GM18498 (cell line): ENCODE measurements at regions not wholly inside any gene's neighbourhood (a gene's known extent, or its start where the extent isn't known, plus 50 kb on each side); places are given as distances from the start of the nearest gene placed in this dataset.
"Not testable (repeated sequence)": the region's sequence is repeated elsewhere in the genome, so short reads cannot be mapped to it uniquely, and the experiment has no call there.

Source experiments
- ATAC-seq: cut with Tn5 transposase; IDR thresholded peaks from one replicate; pipeline ENCODE4 v1.9.1; 2021; ENCODE audit warnings: mild to moderate bottlenecking, moderate library complexity; ENCODE audit not compliant: unreplicated experiment

GRCh38 chr4:111115881-111116280, 493.0 kb upstream of the PITX2 start:
- no peak for ATAC-seq

- ATAC-seq: no peak
These were observed 497.3 kb upstream of the PITX2 start for GRCh38 chr4:111120191-111120590.

DNA sequence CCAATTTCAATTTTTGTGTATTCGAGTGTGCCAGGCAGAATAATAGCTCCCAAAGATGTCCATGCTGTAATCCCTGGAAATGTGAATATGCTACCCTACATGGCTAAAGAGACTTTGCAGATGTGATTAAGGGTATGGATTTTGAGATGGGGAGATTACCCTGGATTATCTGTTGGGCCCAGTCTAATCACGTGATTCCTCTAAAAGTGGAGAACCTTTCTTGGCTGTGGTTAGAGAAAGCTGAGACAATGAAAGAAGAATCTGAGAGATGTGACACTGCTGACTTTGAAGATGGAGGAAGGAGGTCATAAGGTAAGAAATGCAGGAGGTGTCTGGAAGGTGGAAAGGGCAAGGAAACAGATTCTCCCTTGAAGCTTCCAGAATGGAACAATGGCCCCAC, 503.5 kb upstream of the PITX2 start:
- ATAC-seq: no peak

DNA sequence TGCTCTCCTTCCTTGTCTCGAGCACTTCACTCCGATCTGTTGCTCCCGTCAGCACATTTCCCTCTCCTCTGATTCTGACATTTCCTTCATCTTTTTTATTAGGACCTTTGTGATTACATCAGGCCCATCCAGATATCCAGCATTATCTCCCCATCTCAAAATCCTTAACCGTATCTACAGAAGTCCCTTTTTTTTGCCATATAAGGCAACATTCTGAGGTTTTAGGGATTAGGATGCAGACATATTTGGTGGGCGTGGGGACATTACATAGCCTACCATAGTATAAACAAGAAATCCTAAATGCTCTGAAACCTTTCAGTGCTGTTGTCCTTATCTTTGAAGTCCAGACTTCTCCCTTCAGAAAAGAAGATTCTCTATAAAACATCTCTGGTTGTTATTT, 505.0 kb upstream of the PITX2 start:
- no peak for ATAC-seq

GRCh38 chr4:111128327-111128726, 505.4 kb upstream of the PITX2 start:
- ATAC-seq: no peak

- no peak for ATAC-seq
These were observed 513.6 kb upstream of the PITX2 start for GRCh38 chr4:111136438-111136837.

DNA sequence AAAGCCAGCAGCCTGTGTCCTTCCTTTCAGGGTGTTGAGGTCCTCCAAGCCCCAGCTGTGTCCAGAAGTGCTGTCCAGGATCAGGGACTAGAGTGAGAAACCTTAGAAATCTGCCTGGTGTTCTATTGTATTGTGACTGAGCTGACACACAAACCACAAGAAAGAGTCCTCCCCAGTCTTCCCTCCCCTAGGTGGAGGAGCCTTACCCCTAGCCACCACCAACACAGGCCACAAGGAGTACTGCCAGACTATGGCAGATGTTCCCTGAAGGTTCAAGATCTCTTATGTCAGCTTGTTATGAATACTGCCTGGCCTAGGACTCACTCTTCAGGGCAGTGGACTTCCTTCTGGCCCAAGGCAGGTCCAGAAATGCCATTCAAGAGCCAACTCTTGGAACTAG, 514.1 kb upstream of the PITX2 start:
- no peak for ATAC-seq

GRCh38 chr4:111143510-111143909, 520.6 kb upstream of the PITX2 start:
- ATAC-seq: no peak

GRCh38 chr4:111154934-111155333, 532.1 kb upstream of the PITX2 start:
- ATAC-seq: no peak

GRCh38 chr4:111164556-111164955, 541.7 kb upstream of the PITX2 start:
- not testable (repeated sequence) for ATAC-seq

DNA sequence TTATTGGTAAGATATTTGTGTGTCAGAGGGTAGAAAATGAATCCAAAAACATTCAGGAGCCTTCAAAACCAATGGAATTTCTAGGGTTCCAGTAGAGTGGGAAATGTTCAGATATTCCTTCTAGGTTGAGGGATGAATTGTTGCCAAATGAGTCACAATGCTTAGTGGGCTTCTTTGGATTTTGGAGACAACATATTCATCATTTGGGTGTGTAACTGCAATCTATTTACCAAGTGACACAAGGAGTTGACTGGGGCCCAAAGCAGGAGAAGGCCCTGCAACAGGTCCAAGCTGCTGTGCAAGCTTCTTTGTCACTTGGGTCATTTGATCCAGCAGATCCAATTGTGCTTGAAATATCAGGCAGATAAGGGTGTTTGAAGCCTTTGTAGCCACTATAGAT, 551.5 kb upstream of the PITX2 start:
- no peak for ATAC-seq

DNA sequence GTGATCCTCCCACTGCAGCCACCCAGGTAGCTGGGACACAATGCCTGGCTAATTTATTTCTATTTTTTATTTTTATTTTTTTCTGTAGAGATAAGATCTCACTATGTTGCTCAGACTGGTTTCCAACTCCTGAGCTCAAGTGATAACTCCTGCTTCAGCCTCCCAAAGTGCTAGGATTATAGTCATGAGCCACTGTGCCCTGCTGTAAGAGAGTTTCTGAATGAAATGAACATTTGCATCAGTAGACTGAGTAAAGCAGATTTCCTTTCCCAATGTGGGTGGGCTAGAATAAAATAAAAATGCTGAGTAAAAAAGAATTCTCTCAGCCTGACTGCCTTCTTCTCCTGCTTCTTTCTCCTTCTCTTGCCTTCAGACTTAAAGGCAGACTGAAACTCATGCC, 555.4 kb upstream of the PITX2 start:
- ATAC-seq: no peak

DNA sequence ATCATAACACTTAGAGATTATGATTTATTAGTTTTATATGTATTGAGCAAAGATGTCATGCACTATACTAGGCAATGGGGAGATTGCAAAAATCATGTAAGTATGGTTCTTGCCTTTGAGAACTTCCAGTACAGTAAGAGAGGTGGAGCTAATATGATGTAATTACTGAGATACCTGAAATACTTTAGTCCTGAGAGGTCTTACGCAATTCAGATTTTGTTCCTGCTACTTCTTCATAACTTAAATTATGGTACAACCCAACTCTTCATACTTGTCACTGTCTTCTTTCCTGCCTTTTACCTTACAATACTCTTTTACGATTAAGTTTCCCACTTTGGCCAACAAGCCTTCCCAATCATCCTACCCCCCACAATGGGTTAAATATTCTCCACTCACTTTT, 564.2 kb upstream of the PITX2 start:
- ATAC-seq: no peak

- ATAC-seq: no peak
These were observed 575.6 kb upstream of the PITX2 start for GRCh38 chr4:111198446-111198845.

- ATAC-seq: no peak
These were observed 581.9 kb upstream of the PITX2 start for GRCh38 chr4:111204797-111205196.

DNA sequence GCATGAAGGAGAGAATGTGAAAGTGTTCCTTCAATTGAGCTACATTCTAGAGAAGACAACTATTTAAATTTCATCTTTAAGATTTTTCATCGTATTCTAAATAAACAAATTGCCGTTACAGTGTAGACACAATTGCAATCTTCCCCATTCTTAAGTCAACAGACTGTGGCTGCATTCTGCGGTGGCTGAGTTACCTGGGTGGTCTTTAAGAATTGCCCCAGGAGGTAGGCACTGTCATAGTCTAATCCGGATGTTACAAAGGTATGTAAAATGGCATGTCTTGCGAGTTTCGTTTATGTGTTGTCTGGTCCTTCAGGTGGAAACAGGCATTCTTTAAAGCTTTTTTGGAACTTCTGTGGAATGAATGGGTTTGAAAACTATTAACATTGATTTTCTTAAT, 586.1 kb upstream of the PITX2 start:
- ATAC-seq: no peak

DNA sequence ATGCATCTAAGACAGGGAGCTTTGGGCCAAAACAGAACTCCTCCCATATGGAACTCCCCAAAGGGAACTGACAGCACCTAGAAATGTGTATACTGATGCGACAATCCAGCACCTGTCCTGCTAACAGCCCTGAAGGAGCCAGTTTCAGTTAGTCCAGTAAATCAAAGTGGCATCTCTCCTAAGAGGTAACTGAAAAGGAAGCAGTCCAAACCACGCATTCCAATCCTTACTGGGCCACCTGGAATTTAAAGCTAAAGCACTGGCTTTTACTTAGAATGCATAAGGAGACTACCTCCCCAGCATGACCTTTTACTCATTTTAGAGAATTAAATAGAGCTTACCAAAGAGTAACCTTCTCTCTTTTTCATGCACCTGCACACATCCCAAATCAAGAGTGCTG, 586.8 kb upstream of the PITX2 start:
- ATAC-seq: no peak

DNA sequence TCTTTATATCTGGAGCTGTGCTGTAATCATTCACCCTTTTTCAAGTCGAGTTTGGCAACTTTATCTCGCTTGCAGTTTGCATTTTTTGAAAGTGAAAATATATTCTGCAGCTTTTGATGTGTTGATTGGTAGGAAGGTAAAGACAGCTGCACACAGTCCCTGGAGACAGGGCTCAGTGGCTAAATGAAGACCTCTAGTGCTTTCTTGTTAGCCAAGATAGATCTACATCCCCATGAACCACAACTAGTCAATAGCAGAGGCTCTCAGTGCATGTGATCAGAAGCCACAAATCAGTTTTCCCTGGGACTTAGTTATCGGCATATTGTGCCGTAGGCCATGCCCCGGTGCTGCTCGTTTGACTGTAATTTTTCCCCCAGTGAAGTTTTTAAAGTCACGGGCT, 587.7 kb upstream of the PITX2 start:
- ATAC-seq: no peak

GRCh38 chr4:111213531-111213930, 590.7 kb upstream of the PITX2 start:
- ATAC-seq: no peak

DNA sequence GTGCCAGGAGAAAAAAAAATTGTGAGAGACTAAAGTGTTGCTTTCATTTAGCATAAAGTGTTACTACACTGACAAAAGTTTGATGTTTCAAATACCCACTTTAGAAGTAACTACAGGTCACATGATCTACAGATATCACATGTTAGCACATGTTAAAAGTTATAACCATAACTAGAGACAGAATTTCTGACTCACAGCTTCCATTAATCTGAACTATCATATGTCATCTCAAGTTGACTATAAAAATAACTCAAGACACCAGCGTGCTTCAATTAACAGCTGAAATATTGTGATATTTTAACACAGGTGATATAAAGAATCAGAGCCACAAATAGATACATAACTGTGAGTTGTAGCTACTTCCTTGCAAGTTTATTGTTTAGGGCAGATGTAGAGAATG, 591.5 kb upstream of the PITX2 start:
- ATAC-seq: no peak

GRCh38 chr4:111215755-111216154, 592.9 kb upstream of the PITX2 start:
- ATAC-seq: no peak

- ATAC-seq: no peak
These were observed 593.9 kb upstream of the PITX2 start for GRCh38 chr4:111216791-111217190.

GRCh38 chr4:111221371-111221770, 598.5 kb upstream of the PITX2 start:
- no peak for ATAC-seq

DNA sequence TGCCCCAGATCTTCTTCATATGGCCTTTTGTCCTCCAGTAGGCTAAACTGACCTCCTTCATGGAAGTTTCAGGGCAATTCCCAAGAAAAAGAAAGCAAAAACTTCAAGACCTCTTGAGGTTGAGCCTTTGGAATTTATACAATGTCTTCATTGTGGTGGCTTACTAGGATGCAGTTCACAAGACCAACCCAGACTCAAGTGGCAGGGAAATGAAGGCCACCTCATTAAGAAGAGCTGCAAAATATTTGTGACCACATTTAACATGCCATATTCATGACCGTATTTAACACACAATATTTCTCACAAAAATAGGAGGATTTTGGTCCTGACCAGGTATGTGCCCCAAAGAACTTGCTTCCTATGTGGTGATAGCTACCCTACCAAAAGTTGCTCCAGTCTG, 605.5 kb upstream of the PITX2 start:
- ATAC-seq: no peak
